ENCODE measurements at regions not wholly inside any gene's neighbourhood (a gene's known extent, or its start where the extent isn't known, plus 50 kb on each side); places are given as distances from the start of the nearest gene placed in this dataset.

GRCh38 chr3:5657106-5657505 lies 469.6 kb downstream of the EDEM1 start:
- no peak for TF ChIP-seq CTCF (conservative IDR thresholded peaks at IDR 0.05; ENCODE audit: low read depth, low read length)
- DNase-seq (ENCODE audit: low read depth) = no peak
- H3K4me3 ChIP-seq (ENCODE audit: low read depth, low read length) = no peak overlapping the region

- TF ChIP-seq CTCF (conservative IDR thresholded peaks at IDR 0.05; ENCODE audit: low read depth, low read length) = no peak
- DNase-seq (ENCODE audit: low read depth) = no peak
- H3K4me3 ChIP-seq (ENCODE audit: low read depth, low read length) = no peak overlapping the region
Observed at GRCh38 chr3:5663601-5664000, 476.1 kb downstream of the EDEM1 start.

- no peak for TF ChIP-seq CTCF (conservative IDR thresholded peaks at IDR 0.05; ENCODE audit: low read depth, low read length)
Observed at GRCh38 chr3:5666455-5666854, 478.9 kb downstream of the EDEM1 start.

GRCh38 chr3:5673521-5673920 lies 486.0 kb downstream of the EDEM1 start:
- no peak for DNase-seq (ENCODE audit: low read depth)
- H3K4me3 ChIP-seq (ENCODE audit: low read depth, low read length) = no peak overlapping the region
- no peak for TF ChIP-seq CTCF (conservative IDR thresholded peaks at IDR 0.05; ENCODE audit: low read depth, low read length)

More at GRCh38 chr3:5666455-5666854, 478.9 kb downstream of the EDEM1 start:
- DNase-seq (ENCODE audit: low read depth) = no peak
- no peak overlapping the region for H3K4me3 ChIP-seq (ENCODE audit: low read depth, low read length)

GRCh38 chr3:5675319-5675718 lies 487.8 kb downstream of the EDEM1 start:
- H3K4me3 ChIP-seq (ENCODE audit: low read depth, low read length) = no peak overlapping the region
- TF ChIP-seq CTCF (conservative IDR thresholded peaks at IDR 0.05; ENCODE audit: low read depth, low read length) = no peak
- no peak for DNase-seq (ENCODE audit: low read depth)

GRCh38 chr3:5677555-5677954 lies 490.0 kb downstream of the EDEM1 start:
- TF ChIP-seq CTCF (conservative IDR thresholded peaks at IDR 0.05; ENCODE audit: low read depth, low read length) = no peak
- no peak for DNase-seq (ENCODE audit: low read depth)

GRCh38 chr3:5678248-5678647 lies 490.7 kb downstream of the EDEM1 start:
- no peak for TF ChIP-seq CTCF (conservative IDR thresholded peaks at IDR 0.05; ENCODE audit: low read depth, low read length)
- DNase-seq (ENCODE audit: low read depth) = no peak
- no peak overlapping the region for H3K4me3 ChIP-seq (ENCODE audit: low read depth, low read length)

More at GRCh38 chr3:5677555-5677954, 490.0 kb downstream of the EDEM1 start:
- H3K4me3 ChIP-seq (ENCODE audit: low read depth, low read length) = no peak overlapping the region
